Stimulated activated CD4-positive, alpha-beta T cell treated with anti-CD3 and anti-CD28 coated beads, TNF-alpha, amount 100 ng/mL, for 4 hours (primary cell): ENCODE measurements at regions not wholly inside any gene's neighbourhood (a gene's known extent, or its start where the extent isn't known, plus 50 kb on each side); places are given as distances from the start of the nearest gene placed in this dataset.
"Not testable (repeated sequence)": the region's sequence is repeated elsewhere in the genome, so short reads cannot be mapped to it uniquely, and the experiment has no call there.

Source experiments
- DNase-seq, 3 experiments: peaks; one replicate each; pipeline ENCODE4 v3.0.0-alpha.2; 2020; ENCODE audit warnings: low read depth in 3 of 3

DNA sequence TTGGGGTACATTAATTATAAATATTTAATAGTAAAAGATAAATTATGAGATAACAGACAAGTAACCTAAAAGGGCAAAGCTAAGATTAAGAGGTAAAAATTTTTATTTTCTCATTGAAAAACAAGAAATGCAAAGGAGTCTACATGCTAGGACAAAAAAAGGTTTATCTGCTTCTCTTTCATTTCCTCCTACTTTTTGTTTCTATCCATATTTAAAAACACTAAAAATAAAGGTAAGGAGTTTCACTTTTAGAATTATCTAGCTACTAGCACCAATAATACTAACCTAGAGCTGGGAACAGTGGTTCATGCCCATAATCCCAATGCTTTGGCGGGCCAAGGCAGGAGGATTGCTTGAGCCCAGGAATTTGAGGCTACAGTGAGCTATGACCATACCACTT lies 1551.7 kb upstream of the SLC39A10 start:
- no peak for DNase-seq

DNA sequence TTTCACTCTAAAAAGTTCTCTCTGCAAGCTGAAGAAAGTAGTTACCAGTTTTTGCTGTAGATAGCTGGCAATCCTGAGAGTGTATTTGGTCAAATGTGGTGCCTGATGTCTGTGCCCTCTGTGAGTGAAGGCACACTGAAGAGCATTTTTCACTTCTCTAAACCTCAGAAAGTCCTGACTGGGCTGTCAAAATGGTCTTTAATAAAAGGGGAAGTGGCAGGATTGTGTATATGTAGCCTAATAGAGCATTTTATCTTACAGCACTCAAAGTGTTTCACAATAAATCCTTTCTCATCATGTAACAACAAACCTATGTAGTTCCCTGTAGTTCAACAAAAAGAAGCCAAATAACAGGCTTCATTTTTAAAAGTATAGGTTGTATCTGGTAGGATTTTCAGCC lies 1552.3 kb upstream of the SLC39A10 start:
- DNase-seq, result no peak

DNA sequence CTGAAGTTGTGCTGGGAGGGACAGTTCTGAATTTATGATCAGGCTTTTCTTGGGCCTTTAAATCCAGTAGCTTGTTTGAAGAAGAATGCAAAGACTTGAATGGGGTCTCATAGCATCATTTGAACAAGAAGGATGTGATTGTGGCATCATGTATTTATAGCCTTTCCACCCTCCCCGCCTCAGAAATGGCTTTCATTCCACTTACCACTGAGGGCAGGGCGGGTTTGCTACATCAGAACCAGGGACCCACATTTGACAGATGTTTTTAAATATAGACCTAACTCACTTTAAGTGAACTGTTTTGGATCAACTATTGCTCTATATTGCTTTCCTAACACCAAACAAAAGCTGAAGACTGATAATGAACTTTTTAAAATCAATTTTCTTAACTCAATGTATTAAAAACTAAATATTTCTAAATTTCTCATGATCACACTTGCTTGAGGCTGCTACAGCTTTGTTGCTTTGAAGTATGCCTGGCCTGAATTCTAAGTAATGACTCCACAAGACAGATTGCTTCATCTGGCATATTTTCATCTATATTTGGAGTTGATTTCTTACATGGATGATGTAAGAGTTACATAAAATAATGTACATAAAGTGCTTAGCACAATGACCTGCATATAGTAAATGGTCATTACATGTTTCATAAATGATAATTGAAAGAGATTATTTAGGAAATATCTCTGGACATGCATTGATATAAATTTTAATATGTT lies 1552.9 kb upstream of the SLC39A10 start:
- no peak for DNase-seq

DNA sequence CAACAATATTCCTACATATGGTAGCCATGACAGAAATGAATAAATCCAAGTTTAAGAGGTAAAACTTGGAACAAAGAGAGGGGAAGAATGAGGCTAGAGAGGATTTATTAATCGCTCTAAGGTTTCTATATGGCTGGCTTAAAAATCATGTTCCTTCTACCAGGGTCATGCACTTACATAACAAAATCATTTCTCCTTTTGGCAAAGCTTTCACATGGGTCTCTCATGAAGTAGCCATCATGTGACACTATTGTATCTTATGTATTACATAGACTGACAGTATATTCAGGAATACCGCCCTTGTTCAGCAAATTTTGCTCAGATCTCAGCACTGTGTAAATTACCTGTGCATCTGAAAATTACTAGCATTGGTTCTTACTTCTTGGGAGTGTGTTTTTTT lies 1554.5 kb upstream of the SLC39A10 start:
- DNase-seq, result no peak

DNA sequence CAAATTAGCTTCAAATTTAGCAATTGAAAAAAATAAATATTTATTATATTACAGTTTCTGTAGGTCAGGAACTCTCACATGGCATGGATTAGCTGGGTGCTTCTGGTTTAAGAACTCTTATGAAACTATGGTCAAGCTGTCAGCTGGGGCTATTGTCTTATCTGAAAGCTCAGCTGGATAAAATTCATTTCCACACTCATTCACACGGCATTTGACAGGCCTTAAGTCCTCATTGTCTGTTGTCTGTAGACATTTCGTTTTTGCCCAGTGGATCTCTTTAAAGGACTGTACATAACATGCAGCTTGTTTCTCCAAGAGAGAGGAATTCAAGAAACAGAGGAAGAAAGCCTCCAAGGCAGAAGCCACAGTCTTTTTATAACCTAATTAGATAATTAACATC lies 1556.8 kb upstream of the SLC39A10 start:
- DNase-seq, result no peak

DNA sequence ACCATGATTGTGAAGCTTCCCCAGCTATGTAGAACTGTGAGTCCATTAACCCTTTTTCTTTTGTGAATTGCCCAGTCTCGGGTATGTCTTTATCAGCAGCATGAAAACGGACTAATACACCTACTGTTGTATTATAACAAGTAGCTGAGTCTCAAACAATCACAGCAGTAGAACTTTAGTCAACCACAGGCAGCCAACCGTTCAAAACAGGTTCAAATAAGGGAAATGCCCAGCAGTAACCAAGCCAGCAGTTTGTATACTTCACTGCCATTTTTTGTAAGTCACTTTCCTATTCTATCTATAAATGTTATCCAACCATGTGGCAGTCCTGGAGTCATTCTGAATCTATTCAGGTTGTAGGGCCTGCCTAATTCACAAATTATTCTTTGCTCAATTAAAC lies 1560.6 kb upstream of the SLC39A10 start:
- no peak for DNase-seq

DNA sequence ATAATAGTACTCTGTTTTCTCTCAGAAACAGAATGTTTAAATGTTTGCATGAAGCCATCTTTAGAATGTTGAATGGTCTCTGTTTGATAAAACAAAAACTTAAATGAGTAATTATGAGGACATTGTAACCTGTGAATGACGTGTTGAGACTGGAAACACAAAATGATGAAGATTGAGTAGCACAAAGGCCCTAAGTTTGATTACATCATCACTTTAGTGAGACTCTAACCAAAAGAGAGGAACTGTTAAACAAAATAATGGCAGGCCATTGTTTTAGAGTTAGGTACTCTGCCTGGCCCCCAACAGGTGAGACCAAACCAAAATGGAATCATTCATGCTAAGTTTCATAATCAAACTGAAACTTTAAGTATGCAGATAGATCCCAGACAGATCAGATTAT lies 1561.7 kb upstream of the SLC39A10 start:
- DNase-seq, result no peak

DNA sequence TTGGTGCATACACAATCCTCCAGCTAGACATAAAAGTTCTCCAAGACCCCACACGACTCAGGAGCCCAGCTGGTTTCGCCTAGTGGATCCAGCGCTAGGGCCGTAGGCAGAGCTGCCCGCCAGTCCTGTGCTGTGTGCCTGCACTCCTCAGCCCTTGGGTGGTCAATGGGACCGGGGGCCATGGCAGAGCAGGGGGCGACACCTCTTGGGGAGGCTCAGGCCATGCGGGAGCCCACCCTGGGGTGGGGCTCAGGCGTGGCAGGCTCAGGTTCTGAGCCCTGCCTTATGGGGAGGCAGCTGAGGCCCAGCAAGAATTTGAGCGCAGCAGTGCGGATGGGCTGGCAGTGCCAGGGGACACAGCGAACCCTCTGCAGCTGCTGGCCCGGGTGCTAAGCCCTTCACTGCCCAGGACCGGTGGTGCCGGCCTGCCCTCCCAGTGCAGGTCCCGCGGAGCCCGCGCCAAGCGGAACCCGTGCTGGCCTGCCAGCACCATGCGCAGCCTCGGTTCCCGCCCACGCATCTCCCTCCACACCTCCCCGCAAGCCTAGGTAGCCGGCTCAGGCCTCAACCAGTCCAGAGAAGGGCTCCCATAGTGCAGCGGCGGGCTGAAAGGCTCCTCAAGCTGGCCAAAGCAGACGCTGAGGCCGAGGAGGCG lies 1566.6 kb upstream of the SLC39A10 start:
- DNase-seq, result no peak

DNA sequence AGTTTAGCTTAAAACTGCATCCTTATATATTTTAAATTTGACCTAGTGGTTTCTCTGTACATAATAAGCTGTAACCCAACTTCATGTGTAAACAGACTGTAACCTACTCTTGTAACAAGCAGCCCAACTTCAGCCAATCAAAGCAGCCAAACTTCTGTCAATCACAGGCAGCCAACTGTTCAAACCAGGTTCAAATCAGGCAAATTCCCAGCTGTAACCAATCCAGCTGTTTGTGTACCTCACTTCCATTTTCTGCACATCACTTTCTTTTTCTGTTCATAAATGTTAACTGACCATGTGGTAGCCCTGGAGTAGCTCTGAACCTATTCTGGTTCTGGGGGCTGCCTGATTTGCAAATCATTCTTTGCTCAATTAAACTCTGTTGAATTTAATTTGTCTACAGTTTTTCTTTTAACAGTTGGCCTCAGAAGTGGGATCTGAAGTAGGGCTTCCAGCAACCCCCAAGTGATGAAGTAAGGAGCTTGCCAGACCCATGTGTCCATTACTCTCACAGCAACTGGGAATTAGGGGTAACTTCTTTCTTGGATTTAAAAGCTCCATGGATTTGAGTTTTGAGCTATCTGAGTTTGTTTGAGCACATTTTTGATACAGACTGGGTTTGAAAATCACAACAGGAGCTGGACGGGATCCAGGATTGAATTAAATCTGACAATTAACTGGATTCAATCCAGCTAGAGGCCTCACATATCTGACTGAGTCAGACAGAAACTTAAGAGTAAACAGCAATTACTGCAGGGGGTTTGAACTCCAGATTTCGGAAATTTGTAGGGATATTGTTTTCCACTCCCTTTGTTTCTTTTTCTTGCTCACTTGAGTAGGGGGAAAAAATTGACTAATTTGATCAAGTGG lies 1569.7 kb upstream of the SLC39A10 start:
- no peak for DNase-seq

DNA sequence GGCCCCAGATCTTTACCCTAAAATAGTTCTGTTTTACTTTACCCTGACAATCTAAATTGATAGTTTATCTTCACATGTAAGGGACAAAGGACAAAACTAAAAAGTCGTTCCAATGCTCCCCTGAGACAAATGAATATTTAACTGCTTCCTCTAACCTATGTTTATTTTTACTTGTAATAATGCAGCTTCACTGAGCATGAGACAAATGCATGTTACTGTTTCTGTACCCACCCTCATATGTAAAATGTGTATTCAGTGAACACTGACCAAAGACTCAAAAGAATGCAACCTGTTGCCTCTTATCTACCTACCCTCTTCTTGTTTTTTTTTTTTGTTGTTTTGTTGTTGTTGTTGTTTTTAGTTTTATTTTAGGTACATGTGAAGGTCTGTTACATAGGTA lies 1570.9 kb upstream of the SLC39A10 start:
- DNase-seq, result no peak

DNA sequence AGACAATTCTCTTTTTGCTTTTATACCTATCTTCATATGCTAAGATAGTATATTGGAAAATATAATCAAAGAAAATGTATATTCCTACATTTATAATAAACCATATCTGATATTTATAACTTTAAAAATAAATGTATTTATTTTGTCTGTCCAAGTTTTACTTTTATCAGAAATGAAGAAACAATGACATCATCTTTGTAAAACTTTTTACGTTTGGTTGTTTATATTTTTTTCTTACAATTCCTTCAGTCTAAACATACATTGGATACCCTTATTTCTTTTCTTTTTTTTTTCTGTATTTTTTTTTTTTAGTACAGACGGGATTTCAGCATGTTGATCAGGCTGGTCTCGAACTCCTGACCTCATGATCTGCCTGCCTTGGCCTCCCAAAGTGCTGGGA lies 1577.0 kb upstream of the SLC39A10 start:
- no peak for DNase-seq

DNA sequence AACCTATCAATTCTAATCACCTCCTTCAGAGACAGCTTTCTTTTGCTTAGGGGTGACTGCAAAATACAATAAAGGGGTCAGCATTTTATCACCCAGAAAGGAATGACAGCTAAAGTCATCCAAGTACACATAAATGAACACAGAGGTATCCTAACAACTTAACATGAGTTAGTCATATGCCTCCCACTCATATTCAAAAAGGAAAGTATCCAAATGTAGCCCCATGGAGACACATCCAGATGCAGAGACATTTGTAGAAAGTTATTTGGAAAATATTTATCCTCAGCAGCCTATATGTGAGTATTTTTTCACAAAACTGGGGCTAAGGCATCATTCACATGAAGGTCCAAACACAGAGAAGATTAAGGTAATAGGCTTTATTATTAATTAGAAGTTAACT lies 1579.7 kb upstream of the SLC39A10 start:
- no peak for DNase-seq

DNA sequence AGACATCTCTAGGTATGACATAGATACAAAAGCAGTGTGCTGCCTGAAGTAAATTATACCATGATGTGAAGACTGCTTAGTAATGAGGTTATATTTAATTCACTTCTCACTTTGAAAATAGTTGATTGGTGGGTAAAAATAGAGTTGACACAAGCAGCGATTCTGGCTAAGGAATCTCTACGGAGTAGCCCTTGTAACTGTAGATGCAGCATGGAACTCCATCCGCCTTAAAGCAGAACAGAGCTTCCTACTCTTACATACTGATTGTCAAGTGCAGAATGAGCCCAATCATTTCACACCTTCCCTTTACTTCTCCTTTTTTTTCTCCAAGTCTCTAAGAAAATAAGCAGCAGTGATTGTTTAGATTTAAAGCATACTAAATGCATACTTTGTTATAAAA lies 1594.6 kb upstream of the SLC39A10 start:
- DNase-seq, result no peak

DNA sequence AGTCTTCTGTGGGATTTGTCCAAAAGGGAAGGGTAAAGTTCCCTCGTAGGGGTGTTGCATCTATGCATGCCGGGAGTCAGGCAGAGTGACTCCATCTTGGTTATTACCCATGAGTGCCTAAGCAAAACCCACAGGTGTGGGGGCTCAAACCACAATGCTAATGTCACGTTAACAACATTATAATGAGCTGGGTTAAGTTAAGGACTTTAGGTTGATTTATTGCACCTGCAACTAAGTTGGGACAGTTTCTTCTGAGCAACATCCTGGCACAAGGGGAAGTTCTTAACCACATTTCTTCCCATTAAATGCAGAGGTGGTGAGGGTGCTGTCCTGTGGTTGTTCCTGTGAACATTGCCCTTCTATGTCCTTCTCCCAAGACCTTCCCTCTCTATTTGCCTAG lies 1596.8 kb upstream of the SLC39A10 start:
- DNase-seq, result no peak

DNA sequence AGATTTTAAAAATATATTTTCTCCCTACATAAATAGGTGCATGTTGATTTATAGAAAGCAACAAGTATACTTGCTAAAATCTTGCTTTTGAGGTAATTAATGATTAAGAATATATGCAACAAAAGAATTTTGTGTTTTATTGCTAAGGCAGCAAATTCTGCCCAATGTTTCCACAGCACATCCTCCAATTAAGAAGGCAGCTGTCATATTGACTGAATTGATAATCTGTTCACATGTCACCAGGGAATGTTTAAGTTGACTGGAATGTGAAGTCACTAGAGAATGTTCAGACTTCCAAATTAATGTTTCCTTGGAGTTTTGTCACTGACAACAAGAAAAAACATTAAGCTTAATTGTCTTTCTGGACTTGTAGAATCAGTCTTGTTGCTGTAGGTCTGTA lies 1602.7 kb upstream of the SLC39A10 start:
- no peak for DNase-seq

DNA sequence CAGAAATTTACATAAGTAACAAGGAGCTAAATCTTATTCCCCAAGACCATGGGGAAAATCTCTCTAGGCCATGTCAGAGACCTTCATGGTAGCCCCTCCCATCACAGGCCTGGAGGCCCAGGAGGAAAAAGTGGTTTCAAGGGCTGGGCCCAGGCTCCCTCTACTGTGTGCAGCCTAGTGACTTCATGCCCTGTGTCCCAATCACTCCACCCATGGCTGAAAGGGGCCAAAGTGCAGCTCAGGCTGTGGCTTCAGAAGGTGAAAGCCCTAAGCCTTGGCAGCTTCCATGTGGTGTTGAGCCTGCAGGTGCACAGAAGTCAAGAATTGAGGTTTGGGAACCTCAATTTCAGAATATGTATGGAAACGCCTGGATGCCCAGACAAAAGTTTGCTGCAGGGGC lies 1612.7 kb upstream of the SLC39A10 start:
- DNase-seq, result no peak

DNA sequence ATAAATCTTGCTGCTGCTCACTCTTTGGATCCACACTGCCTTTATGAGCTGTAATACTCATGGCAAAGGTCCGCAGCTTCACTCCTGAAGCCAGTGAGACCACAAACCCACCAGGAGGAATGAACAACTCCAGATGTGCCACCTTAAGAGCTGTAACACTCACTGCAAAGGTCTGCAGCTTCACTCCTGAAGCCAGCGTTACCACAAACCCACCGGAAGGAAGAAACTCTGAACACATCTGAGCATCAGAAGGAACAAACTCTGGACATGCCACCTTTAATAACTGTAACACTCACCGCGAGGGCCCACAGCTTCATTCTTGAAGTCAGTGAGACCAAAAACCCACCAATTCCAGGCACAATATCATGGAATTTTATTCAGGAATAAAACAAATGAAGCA lies 1635.9 kb upstream of the SLC39A10 start:
- not testable (repeated sequence) for DNase-seq

DNA sequence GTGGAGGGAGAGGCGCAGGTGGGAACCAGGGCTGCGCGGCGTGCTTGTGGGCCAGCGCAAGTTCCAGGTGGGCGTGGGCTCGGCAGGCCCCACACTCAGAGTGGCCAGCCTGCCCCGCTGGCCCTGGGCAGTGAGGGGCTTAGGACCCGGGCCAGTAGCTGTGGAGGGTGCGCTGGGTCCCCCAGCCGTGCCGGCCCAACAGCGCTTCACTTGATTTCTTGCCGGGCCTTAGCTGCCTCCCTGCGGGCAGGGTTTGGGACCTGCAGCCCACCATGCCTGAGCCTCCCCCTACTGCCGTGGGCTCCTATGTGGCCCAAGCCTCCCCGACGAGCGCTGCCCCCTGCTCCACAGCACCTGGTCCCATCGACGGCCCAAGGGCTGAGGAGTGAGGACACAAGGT lies 1636.9 kb upstream of the SLC39A10 start:
- no peak for DNase-seq

DNA sequence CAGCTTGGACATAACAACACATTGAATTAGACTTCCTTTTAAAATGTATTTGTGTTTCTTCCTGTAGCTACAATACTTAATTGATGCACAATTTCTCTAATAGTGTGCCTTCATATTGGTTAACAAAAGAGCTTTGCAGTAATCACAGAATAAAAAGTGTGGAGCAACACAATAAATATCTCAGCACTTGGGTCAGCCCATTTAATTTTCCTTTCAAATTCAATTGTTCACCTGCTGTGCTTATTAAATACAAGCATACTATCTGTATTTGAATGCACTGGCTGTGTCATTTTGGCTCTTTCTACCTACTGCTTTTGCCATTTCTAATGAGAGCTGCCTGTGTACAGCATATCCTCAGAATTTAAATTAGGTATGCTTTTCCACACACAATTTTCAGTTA lies 1641.3 kb upstream of the SLC39A10 start:
- DNase-seq, result no peak

DNA sequence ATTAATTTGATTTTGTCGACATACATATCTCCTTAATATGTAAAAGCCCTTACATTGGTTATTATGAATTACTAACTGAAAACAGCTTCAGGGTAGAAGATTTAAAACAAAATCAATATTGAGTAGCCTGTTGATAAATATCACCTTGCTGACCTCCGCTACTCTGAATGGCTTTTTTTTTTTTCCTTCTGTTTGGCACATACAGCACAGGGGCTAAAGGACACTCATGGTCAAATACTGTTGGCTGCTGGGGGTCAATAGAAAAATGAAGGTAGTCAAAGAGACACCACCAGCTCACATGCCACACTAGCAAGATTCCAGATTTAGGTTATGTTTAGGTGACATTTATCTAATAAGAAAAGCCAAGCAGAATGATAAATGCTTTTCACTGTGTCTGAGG lies 1642.4 kb upstream of the SLC39A10 start:
- DNase-seq, result no peak

DNA sequence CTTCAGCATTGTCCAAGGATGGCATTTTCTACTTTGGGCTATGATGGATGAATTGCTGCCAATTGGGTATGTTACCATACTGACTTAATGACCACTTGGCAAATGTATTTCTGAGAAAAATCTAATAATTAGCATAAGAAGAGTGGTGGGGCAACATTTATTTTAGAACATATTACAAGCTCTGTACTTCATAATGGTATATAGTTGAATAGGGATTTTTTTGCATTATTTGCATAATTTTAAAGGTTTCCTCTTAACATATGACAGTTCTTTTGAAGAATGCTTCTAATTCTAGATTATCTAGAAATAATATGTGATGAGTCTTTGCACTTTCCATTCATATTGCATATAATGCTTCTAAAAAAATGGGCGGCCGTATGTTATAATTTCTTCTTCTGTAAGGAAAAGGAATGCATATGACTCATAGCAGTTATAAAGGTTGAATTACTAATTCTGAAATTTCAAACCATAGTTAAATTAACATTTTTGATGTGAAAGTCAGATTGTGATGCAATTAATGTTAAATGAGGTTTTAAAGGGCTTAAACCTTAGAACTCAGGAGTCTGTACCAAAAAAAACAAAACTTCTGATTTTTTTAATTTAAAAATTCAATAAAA lies 1652.3 kb upstream of the SLC39A10 start:
- DNase-seq, result no peak

DNA sequence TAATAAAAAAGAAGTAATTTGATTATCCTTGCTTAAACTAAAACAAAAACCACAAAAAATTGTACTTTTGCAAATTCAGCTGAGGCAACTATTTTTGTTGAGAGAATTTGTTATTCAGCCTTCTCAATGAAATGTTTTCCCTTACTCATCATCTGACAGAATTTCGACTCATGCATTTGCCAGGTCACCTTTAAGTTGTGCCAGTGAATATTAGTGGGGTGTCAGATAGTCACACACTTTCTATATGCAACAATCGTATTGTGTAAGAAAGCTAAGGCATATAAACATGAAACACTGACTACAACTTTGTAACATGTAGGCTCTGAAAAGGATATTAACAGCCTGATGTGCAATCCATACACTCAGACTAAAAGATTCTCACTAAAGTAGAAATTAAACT lies 1653.1 kb upstream of the SLC39A10 start:
- DNase-seq, result no peak
